GM18505 (cell line): ENCODE measurements at regions not wholly inside any gene's neighbourhood (a gene's known extent, or its start where the extent isn't known, plus 50 kb on each side); places are given as distances from the start of the nearest gene placed in this dataset.
"Not testable (repeated sequence)": the region's sequence is repeated elsewhere in the genome, so short reads cannot be mapped to it uniquely, and the experiment has no call there.

Experiments used
- ATAC-seq: cut with Tn5 transposase; IDR thresholded peaks from one replicate; pipeline ENCODE4 v1.9.1; 2021; ENCODE audit not compliant: unreplicated experiment
- POLR2A ChIP-seq: IDR thresholded peaks from 4 replicates; pipeline ENCODE4 v1.6.1; 2011; ENCODE audit warnings: borderline replicate concordance; ENCODE audit not compliant: insufficient read depth, insufficient read length; ENCODE audit errors: extremely low read depth

DNA sequence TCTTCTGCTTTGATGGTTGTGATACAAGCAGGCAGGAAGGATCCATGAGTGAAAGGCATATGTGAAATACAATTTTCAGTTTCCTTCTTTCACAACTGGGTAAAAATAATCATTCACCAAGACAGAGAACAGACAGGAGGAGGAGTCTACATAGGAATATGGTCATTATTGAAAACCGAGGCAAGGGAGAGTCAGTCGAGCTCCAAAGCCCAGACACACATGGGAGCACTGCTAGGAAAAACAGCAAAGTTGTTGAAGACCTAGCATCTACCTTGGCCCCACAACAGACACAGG is 260.6 kb downstream of the ERMARD start:
- ATAC-seq: no peak
- no peak for TF ChIP-seq POLR2A

- ATAC-seq: no peak
- TF ChIP-seq POLR2A: no peak
Measured at GRCh38 chr6:170011204-170012036, 260.0 kb downstream of the ERMARD start.

GRCh38 chr6:170010665-170011203 is 259.3 kb downstream of the ERMARD start:
- no peak for ATAC-seq
- no peak for TF ChIP-seq POLR2A

DNA sequence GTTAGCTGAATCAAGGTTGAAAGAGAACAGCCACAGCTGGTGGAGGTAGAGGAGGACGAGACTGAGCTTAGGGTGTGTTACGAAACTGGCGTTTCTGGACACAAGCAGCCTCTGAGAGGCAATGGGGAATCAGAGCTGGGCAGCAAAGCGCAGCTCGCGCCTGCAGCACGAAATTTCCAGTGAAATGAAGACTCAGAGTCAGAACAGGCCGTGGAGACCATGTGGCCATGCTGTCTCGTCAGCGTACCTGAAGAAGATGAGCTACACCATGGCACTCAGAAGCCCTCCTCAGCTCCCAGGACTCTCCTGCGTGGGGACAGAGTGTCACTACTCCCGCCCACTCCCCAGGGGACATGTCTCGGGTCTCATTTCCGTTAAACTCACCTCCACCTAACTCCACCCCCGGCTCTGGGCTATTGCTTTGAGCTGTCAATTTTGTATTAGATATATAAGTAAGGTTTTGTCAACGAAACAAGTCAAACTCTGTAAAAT is 256.9 kb downstream of the ERMARD start:
- no peak for TF ChIP-seq POLR2A

DNA sequence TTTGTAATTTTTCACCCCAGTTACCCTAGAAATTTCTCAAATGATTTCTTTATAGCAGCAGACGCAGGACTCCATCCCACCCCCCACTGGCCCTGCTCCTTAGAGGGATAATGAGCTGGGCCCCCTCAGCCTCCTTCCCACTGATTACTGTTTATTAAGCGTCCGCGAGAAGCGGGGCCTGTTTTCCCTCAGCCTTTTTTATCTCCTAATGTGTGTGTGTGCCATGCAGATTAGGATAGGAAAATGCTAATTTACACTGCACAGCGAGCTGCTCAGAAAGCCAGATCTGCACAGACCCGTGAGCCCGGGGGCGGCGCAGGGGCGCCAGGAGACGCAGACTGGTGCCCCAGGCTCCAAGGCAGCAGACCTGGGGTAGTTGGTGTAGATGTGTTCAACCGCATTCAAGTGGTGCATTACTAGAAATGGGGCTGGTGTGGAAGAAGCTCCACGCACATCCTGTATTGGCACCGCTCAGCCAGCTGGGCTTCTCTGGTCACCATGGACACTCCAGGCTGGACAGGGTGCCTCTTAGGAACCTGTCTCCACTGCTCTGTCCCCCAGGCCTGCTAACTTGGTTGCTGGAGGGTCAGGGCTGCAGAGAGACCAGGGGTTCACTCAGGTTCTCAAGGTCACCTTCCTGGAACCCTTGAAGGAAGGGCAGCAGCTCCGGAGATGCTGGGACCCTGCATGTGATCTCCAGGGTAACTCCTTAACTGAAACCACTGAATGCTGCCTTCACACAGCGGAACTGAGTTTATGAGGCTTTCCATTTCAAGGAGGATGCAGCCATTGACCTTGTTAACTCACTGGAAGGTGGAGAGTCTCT is 256.3 kb downstream of the ERMARD start:
- no peak for ATAC-seq
- TF ChIP-seq POLR2A: no peak

More for the DNA sequence above, 256.9 kb downstream of the ERMARD start:
- no peak for ATAC-seq

GRCh38 chr6:170006900-170007467 is 255.6 kb downstream of the ERMARD start:
- TF ChIP-seq POLR2A: no peak
- ATAC-seq: no peak

DNA sequence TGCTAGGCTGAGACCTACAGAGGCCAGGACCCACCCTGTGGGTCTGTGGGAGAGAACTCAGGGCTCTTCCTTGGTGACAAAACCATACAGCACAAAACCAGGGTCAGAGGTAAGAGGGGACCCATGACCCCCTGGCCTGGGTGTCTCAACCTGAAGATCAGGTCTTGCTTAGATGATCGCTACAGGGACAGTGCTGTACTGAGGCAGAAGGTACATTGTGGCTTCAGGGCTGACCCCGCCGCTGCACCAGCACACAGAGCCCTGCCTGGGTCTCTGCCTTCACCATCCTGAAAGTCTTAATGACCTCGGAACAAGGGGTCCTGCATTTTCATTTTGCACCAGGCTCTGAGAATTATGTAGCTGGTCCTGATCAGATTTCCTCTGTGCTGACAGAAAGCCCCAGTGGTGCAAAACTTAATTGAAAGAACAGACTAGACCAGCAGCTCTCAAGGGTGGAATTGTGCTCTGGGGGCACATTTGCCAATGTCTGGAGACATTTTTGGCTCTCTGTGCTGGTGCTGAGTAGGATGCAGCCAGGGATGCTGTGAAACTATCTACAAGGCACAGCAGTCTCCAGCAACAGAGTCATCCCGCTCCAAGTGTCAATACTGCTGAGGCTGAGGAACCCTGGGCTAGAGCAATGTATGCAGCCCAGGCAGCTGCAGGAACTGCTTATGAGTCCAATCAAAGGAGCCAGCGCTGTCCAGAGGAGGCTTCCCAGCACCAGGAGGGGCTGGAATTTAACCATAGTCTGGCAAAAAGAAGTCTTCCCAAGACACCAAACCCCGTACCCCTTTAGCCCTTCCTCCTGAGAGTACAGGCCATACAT is 254.9 kb downstream of the ERMARD start:
- no peak for ATAC-seq
- TF ChIP-seq POLR2A: no peak

DNA sequence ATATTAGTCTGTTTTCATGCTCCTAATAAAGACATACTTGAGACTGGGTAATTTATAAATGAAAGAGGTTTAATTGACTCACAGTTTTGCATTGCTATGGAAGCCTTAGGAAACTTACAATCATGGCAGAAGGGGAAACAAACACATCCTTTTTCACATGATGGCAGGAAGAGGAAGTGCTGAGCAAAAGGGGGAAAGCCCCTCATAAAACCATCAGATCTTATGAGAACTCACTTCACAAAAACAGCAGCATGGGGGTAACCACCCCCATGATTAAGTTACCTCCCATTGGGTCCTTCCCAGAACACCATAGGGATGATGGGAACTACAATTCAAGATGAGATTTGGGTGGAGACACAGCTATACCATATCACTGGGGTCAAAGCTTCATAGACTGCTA is 254.2 kb downstream of the ERMARD start:
- TF ChIP-seq POLR2A: no peak
- no peak for ATAC-seq

DNA sequence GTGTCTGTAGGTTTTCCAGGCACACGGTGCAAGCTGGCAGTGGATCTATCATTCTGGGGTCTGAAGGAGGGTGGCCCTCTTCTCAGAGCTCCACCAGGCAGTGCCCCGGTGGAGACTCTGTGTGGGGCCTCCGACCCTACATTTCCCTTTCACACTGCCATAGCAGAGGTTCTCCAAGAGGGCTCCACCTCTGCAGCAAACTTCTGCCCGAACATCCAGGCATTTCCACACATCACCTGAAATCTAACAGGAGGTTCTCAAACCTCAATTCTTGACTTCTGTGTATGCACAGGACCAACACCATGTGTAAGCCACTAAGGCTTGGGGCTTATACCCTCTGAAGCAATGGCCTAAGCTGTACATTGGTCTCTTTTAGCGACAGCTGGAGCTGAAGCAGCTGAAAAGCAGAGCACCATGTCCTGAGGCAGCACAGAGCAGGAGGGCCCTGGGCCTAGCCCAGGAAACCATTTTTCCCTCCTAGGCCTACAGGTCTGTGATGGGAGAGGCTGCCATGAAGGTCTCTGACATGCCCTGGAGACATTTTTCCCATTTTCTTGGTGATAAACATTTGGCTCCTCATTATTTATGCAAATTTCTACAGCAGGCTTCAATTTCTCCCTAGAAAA is 253.3 kb downstream of the ERMARD start:
- TF ChIP-seq POLR2A: no peak
- ATAC-seq: no peak

GRCh38 chr6:170003451-170004160 is 252.2 kb downstream of the ERMARD start:
- TF ChIP-seq POLR2A: no peak
- no peak for ATAC-seq

DNA sequence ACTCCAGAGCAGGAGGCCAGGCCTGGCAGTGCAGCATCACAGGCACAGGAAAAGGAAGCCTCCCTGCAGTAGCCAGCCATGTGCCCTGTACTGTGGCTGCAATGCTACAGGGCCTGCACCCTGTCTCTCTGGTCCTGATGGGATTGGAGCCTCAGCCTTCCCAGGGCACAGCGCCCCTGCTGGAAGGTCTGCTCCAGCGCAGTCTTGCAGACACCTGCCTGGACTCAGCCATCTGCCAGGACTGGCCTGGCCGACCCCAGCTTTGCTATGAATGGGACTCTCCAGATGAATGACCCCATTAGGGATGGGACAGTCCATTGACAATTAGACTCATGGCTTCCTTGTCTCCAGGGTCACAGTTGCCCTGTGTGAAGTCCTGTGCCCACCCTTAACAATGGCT is 251.6 kb downstream of the ERMARD start:
- ATAC-seq: no peak
- TF ChIP-seq POLR2A: no peak

DNA sequence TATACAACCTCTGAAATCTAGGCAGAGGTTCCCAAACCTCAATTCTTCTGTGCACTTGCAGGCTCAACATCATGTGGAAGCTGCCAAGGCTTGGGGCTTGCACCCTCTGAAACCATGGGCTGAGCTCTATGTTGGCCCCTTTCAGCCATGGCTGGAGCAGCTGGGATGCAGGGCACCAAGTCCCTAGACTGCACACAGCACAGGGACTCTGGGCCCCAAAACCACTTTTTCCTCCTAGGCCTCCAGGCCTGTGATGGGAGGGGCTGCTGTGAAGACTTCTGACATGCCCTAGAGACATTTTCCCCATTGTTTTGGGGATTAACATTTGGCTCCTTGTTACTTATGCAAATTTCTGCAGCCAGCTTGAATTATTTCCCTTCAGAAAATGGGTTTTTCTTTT is 250.4 kb downstream of the ERMARD start:
- not testable (repeated sequence) for ATAC-seq

GRCh38 chr6:170000071-170000843 is 248.8 kb downstream of the ERMARD start:
- ATAC-seq: no peak
- no peak for TF ChIP-seq POLR2A
